Breast epithelium (tissue), 4 donors: ENCODE measurements at regions not wholly inside any gene's neighbourhood (a gene's known extent, or its start where the extent isn't known, plus 50 kb on each side); places are given as distances from the start of the nearest gene placed in this dataset.

Experiments used
- DNase-seq, 2 donors: peaks; one replicate each; pipeline ENCODE4 v3.0.0-alpha.2; 2019; ENCODE audit warnings: low spot score in 2 of 2
- H3K27ac ChIP-seq, 2 donors: fragments of 200-600 bp; sonication (generic) in 1 of 2; one replicate each; pipeline ENCODE4 v1.5.1; 2016 to 2019; ENCODE audit warnings: mild to moderate bottlenecking in 1 of 2
- H3K27me3 ChIP-seq, 2 donors: fragments of 200-600 bp; sonication (generic) in 1 of 2; one replicate each; pipeline versions ENCODE4 v1.5.1 to v1.6.0; 2017 to 2019; ENCODE audit warnings: control low read depth in 1 of 2, mild to moderate bottlenecking in 1 of 2
- H3K36me3 ChIP-seq: fragments of 200-600 bp; one replicate; pipeline ENCODE4 v1.5.1; 2019
- H3K4me1 ChIP-seq, 2 donors: fragments of 200-600 bp; sonication (generic); one replicate each; pipeline ENCODE4 v1.5.1; 2016 to 2019; ENCODE audit warnings: control low read depth in 1 of 2
- H3K4me3 ChIP-seq, 3 donors: fragments of 200-600 bp; sonication (generic); 1 replicate in 2 of 3; 2 replicates in 1 of 3; pipeline ENCODE4 v1.5.1; 2016 to 2019; ENCODE audit warnings: mild to moderate bottlenecking in 3 of 3, moderate library complexity in 2 of 3
- H3K9me3 ChIP-seq, 2 donors: fragments of 200-600 bp; sonication (generic) in 1 of 2; one replicate each; pipeline ENCODE4 v1.5.1; 2016 to 2019; ENCODE audit warnings: control low read depth in 1 of 2
- CTCF ChIP-seq, 3 donors: fragments of 450-650 bp; IDR thresholded peaks; one replicate each; pipeline ENCODE4 v1.5.1; 2016 to 2017; ENCODE audit warnings: antibody characterized with exemption in 3 of 3, mild to moderate bottlenecking in 3 of 3, moderate library complexity in 3 of 3
- POLR2A ChIP-seq: fragments of 450-650 bp; IDR thresholded peaks from one replicate; pipeline ENCODE4 v1.6.1; 2016; ENCODE audit warnings: antibody characterized with exemption, mild to moderate bottlenecking, moderate library complexity
- POLR2AphosphoS5 ChIP-seq, 3 donors: sonication (generic); formaldehyde crosslinking; IDR thresholded peaks; one replicate each; pipeline ENCODE4 v1.6.1; 2017; ENCODE audit warnings: antibody characterized with exemption in 3 of 3
- intact Hi-C: fragments of 100-400 bp; cut with DNase I; formaldehyde crosslinking; loops from one replicate; pipeline ENCODE4 v1.15.1; 2023; ENCODE audit warnings: low total_unique reads

GRCh38 chr3:102025606-102026270, 176.4 kb downstream of the NFKBIZ start:
- TF ChIP-seq POLR2AphosphoS5 (IDR thresholded peaks at IDR 0.05) (no peak), CTCF (IDR thresholded peaks at IDR 0.05) (no peak), POLR2A (no peak)
- H3K36me3 ChIP-seq, result no peaks in the 10 kb centered on the region
- intact Hi-C loops, result no loop called here
- H3K9me3 ChIP-seq, result no peaks in the 10 kb centered on the region
- no peaks in the 10 kb centered on the region for H3K4me1 ChIP-seq
- no peak overlapping the region for H3K4me3 ChIP-seq
- no peak for DNase-seq
- no peak overlapping the region for H3K27ac ChIP-seq
- no peaks in the 10 kb centered on the region for H3K27me3 ChIP-seq

- no peaks in the 10 kb centered on the region for H3K4me1 ChIP-seq
- H3K9me3 ChIP-seq, result no peaks in the 10 kb centered on the region
- no peak overlapping the region for H3K4me3 ChIP-seq
- no peak for DNase-seq
- intact Hi-C loops, result no loop called here
- no peak overlapping the region for H3K27ac ChIP-seq
- H3K36me3 ChIP-seq, result no peaks in the 10 kb centered on the region
- TF ChIP-seq POLR2A (no peak), CTCF (IDR thresholded peaks at IDR 0.05) (no peak), POLR2AphosphoS5 (IDR thresholded peaks at IDR 0.05) (no peak)
- H3K27me3 ChIP-seq, result no peaks in the 10 kb centered on the region
These were observed 177.3 kb downstream of the NFKBIZ start for GRCh38 chr3:102026656-102027055.

GRCh38 chr3:102030661-102031060, 181.3 kb downstream of the NFKBIZ start:
- H3K27ac ChIP-seq, result no peak overlapping the region
- H3K9me3 ChIP-seq, result no peaks in the 10 kb centered on the region
- DNase-seq, result no peak
- H3K27me3 ChIP-seq, result no peaks in the 10 kb centered on the region
- H3K4me3 ChIP-seq, result no peak overlapping the region
- no peak for TF ChIP-seq CTCF (IDR thresholded peaks at IDR 0.05)
- no peak for TF ChIP-seq POLR2AphosphoS5 (IDR thresholded peaks at IDR 0.05)
- TF ChIP-seq POLR2A, result no peak
- H3K4me1 ChIP-seq, result no peaks in the 10 kb centered on the region
- H3K36me3 ChIP-seq, result no peaks in the 10 kb centered on the region
- intact Hi-C loops, result no loop called here

- intact Hi-C loops, result no loop called here
These were observed 182.5 kb downstream of the NFKBIZ start for GRCh38 chr3:102031834-102032233.

More at GRCh38 chr3:102031834-102032233, 182.5 kb downstream of the NFKBIZ start:
- no peaks in the 10 kb centered on the region for H3K9me3 ChIP-seq
- no peak overlapping the region for H3K4me3 ChIP-seq
- no peaks in the 10 kb centered on the region for H3K36me3 ChIP-seq
- no peaks in the 10 kb centered on the region for H3K27me3 ChIP-seq
- DNase-seq, result no peak
- H3K27ac ChIP-seq, result no peak overlapping the region
- no peak for TF ChIP-seq POLR2A
- TF ChIP-seq POLR2AphosphoS5 (IDR thresholded peaks at IDR 0.05), result no peak
- no peak for TF ChIP-seq CTCF (IDR thresholded peaks at IDR 0.05)
- no peaks in the 10 kb centered on the region for H3K4me1 ChIP-seq
